Stomach (tissue), 8 donors: ENCODE measurements at regions not wholly inside any gene's neighbourhood (a gene's known extent, or its start where the extent isn't known, plus 50 kb on each side); places are given as distances from the start of the nearest gene placed in this dataset.

Experiments used
- DNase-seq, 2 donors: peaks; one replicate each; pipeline versions ENCODE4 v3.0.0 to v3.0.0-alpha.2; 2013 to 2019
- H3K27ac ChIP-seq, 5 donors: fragments of 200-600 bp in 4 of 5; sonication (generic) in 4 of 5; one replicate each; pipeline ENCODE4 v1.5.1; 2013 to 2019; ENCODE audit warnings: mild to moderate bottlenecking in 1 of 5, moderate library complexity in 1 of 5
- H3K27me3 ChIP-seq, 3 donors: fragments of 200-600 bp; sonication (generic); one replicate each; pipeline ENCODE4 v1.5.1; 2017 to 2019; ENCODE audit warnings: mixed run types in 1 of 3
- H3K36me3 ChIP-seq, 4 donors: fragments of 200-600 bp; sonication (generic); 1 replicate in 3 of 4; 2 replicates in 1 of 4; pipeline ENCODE4 v1.5.1; 2016 to 2019
- H3K4me1 ChIP-seq, 4 donors: fragments of 200-600 bp; sonication (generic); one replicate each; pipeline ENCODE4 v1.5.1; 2016 to 2019
- H3K4me3 ChIP-seq, 4 donors: fragments of 200-600 bp; sonication (generic) in 3 of 4; one replicate each; pipeline ENCODE4 v1.5.1; 2016 to 2019; ENCODE audit warnings: mild to moderate bottlenecking in 1 of 4
- H3K9me3 ChIP-seq, 4 donors: fragments of 200-600 bp; sonication (generic); one replicate each; pipeline ENCODE4 v1.5.1; 2016 to 2019
- CTCF ChIP-seq, 7 experiments: fragments of 450-650 bp in 4 of 7; fragments of 200-600 bp in 3 of 7; sonication (generic) in 3 of 7; IDR thresholded peaks; one replicate each; pipeline ENCODE4 v1.5.1; 2016 to 2019; ENCODE audit warnings: antibody characterized with exemption in 7 of 7, control low read depth in 2 of 7, mild to moderate bottlenecking in 1 of 7
- EP300 ChIP-seq: sonication (generic); formaldehyde crosslinking; IDR thresholded peaks from one replicate; pipeline ENCODE4 v1.6.1; 2017; ENCODE audit warnings: antibody characterized with exemption
- POLR2A ChIP-seq, 4 donors: fragments of 450-650 bp; IDR thresholded peaks; one replicate each; pipeline ENCODE4 v1.6.1; 2016; ENCODE audit warnings: antibody characterized with exemption in 4 of 4, control low read depth in 2 of 4, mild to moderate bottlenecking in 1 of 4, moderate library complexity in 1 of 4
- POLR2AphosphoS5 ChIP-seq, 3 donors: sonication (generic); formaldehyde crosslinking; IDR thresholded peaks; one replicate each; pipeline ENCODE4 v1.6.1; 2016; ENCODE audit warnings: antibody characterized with exemption in 3 of 3
- WGBS, 5 donors: extraction: QIAGEN DNeasy Blood & Tissue Kit in 3 of 5; methylation state at CpG; one replicate each; pipeline versions ENCODE4 v1.1.5 to v1.1.7; 2013 to 2018; 5-methylcytosine and 5-hydroxymethylcytosine counted together
- intact Hi-C: fragments of 100-400 bp; cut with DNase I; formaldehyde crosslinking; loops from one replicate; pipeline ENCODE4 v1.15.1; 2023; ENCODE audit warnings: low total_unique reads
- donor health status: healthy with polysubstance abuse.
- donor health status: Bipolar disorder and iron deficiency.
- donor health status: healthy.

- intact Hi-C loops, result no loop called here
- TF ChIP-seq EP300 (no peak), CTCF (IDR thresholded peaks at IDR 0.05) (no peak), POLR2A (IDR thresholded peaks at IDR 0.05) (no peak)
- no peak overlapping the region for H3K27ac ChIP-seq
- H3K4me1 ChIP-seq, result peaks cover 0 to 6% (median 0%) of the 10 kb centered on the region in 4 donors
- no peak for DNase-seq
- H3K4me3 ChIP-seq, result no peak overlapping the region
- no peaks in the 10 kb centered on the region for H3K27me3 ChIP-seq
- no peaks in the 10 kb centered on the region for H3K9me3 ChIP-seq
- no peaks in the 10 kb centered on the region for H3K36me3 ChIP-seq
- WGBS, 5 donors, result 84 to 99% (median 93%) methylated on average over 3 of the region's 3 CpGs
Measured at GRCh38 chr14:61628016-61628725, 67.1 kb upstream of the HIF1A start.

- H3K36me3 ChIP-seq, result no peaks in the 10 kb centered on the region
- intact Hi-C loops, result no loop called here
- H3K4me3 ChIP-seq, result no peak overlapping the region
- TF ChIP-seq POLR2A (IDR thresholded peaks at IDR 0.05), result no peak
- no peak for TF ChIP-seq EP300
- no peak for TF ChIP-seq CTCF (IDR thresholded peaks at IDR 0.05)
- no peak for TF ChIP-seq POLR2AphosphoS5 (IDR thresholded peaks at IDR 0.05)
- peaks cover 0 to 6% (median 0%) of the 10 kb centered on the region in 4 donors for H3K4me1 ChIP-seq
- H3K27ac ChIP-seq, result no peak overlapping the region
- no peaks in the 10 kb centered on the region for H3K27me3 ChIP-seq
- DNase-seq, result no peak
- WGBS, 5 donors, result 40 to 62% (median 47%) methylated on average over 4 of the region's 4 CpGs
- H3K9me3 ChIP-seq, result no peaks in the 10 kb centered on the region
Measured at GRCh38 chr14:61630399-61631044, 64.8 kb upstream of the HIF1A start.

GRCh38 chr14:61631045-61631687, 64.1 kb upstream of the HIF1A start:
- Histone ChIP-seq H3K4me1 (peaks cover 0 to 6% (median 0%) of the 10 kb centered on the region in 4 donors), H3K4me3 (no peak overlapping the region), H3K27ac (no peak overlapping the region), H3K9me3 (no peaks in the 10 kb centered on the region), H3K27me3 (no peaks in the 10 kb centered on the region), H3K36me3 (no peaks in the 10 kb centered on the region)
- 79 to 90% (median 86%) methylated on average over 6 of the region's 6 CpGs for WGBS, 5 donors
- no peak for DNase-seq
- TF ChIP-seq CTCF (IDR thresholded peaks at IDR 0.05), result no peak
- intact Hi-C loops, result no loop called here

GRCh38 chr14:61632401-61632800, 62.9 kb upstream of the HIF1A start:
- Histone ChIP-seq H3K9me3 (no peaks in the 10 kb centered on the region), H3K27me3 (no peaks in the 10 kb centered on the region), H3K27ac (no peak overlapping the region), H3K4me3 (no peak overlapping the region), H3K4me1 (peaks cover 0 to 6% (median 0%) of the 10 kb centered on the region in 4 donors), H3K36me3 (no peaks in the 10 kb centered on the region)
- 73 to 87% (median 82%) methylated on average over 3 of the region's 3 CpGs for WGBS, 5 donors
- no peak for DNase-seq
- TF ChIP-seq POLR2AphosphoS5 (IDR thresholded peaks at IDR 0.05), result no peak
- no peak for TF ChIP-seq POLR2A (IDR thresholded peaks at IDR 0.05)
- intact Hi-C loops, result no loop called here
